Left hindlimb (tissue), 1 donor: ENCODE measurements at regions not wholly inside any gene's neighbourhood (a gene's known extent, or its start where the extent isn't known, plus 50 kb on each side); places are given as distances from the start of the nearest gene placed in this dataset.

Experiments
- DNase-seq: peaks from one replicate; pipeline ENCODE4 v3.0.0-alpha.2; 2018

DNA sequence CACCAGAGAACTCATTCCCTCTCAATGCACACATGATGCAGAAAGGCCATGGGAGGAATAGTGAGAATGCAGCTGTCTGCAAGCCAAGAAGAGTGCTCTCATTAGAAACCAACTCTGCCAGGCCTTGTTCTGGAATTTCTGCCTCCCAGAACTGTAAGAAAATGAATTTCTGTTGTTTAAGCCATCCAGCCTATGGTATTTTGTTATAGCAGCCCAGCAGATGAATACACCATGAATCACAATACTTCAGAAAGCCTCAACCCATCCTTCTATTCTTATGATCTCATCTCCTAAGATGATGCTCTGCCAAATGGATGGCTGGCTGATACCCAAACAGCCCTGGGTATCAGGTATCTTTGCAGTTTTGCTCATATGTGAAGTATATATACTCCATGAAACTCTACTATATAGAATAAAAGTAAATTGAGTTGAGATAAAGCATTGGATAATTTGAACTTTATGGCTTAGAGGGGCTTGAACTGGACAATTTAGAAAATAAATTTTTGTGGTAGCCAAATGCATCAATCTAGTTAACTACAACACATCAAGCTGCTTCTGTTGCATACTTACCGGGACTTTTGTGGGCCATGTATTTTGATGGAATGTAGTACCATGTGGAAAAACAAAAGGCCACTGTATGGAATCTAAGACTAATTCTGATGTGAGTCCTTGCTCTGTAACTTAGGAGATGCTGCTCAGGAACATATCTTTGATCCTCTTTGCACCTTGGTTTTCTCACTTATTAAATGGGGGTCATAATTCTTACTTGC lies 245.9 kb downstream of the HS3ST1 start:
- DNase-seq: no peak

DNA sequence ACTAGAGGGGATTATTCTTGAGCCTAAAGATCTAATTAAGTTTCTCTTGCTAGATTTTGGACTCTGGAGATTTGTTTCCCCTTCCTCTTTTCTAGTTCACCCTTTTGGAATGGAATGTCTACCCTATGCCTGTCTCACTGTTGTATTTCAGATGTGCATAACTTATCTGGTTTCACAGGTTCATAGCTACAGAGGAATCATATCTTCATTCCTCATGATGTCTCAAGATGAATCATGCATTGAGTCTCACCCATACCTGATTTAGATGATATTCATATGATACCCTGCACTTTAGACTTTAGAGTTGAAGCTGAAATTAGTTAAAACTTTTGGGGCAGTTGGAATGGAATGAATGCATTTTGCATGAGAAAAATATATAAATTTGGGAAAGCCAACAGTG lies 246.7 kb downstream of the HS3ST1 start:
- DNase-seq: no peak

GRCh38 chr4:11179796-11180195 lies 248.9 kb downstream of the HS3ST1 start:
- no peak for DNase-seq

DNA sequence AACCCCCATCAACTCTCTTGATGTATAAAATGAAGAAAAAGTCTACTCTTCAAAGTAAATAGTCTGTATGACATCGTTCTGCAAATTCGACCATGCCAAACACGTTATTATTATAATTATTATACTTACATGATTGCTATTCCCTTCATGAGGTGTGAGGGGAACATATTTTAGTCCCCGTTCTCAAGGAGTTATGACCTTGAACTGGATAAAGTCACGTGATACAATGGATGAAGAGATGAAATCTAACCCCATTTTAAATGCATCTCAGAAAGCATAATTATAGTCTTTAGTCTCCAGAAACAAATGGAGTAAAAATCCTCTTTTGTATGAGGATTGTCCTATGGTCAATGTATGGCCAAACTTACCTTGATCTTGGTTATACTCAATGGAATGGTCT lies 250.3 kb downstream of the HS3ST1 start:
- DNase-seq: no peak

GRCh38 chr4:11175374-11175773 lies 253.3 kb downstream of the HS3ST1 start:
- DNase-seq: no peak

DNA sequence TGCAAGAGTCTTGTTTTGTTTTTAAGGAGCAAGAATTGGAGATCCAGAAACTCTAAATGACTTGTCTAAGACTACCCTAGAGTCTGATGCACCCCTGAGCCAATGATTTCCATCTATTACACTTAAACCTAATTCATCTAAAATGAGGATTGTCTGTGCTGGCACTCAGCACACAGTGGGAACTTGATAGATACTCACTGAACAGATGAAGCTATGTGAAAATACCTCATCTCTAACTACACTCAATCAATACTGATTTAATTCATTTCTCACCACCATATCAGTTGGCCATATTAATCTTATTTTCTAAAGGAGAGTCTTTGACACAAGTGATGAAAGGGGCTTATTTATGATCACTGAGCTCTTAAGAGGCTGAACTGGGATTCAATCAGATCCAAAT lies 262.1 kb downstream of the HS3ST1 start:
- DNase-seq: no peak

DNA sequence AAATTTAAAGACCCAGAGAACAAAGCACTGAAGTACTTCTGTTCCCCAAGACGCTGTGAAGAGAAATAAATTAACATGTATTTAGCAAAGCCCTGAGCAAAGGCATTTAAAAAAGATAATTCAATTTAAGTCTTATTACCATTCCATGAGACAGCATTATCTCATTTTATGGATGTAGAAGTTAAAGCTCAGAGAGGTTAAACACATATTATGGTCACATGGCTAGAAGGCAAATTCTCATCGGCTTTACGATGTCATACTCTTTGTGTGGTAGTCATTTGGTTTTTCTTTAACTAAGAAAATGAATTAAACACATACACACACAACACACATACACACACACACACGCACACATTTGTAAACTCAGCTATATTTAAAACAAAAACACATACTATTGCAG lies 262.7 kb downstream of the HS3ST1 start:
- DNase-seq: no peak

DNA sequence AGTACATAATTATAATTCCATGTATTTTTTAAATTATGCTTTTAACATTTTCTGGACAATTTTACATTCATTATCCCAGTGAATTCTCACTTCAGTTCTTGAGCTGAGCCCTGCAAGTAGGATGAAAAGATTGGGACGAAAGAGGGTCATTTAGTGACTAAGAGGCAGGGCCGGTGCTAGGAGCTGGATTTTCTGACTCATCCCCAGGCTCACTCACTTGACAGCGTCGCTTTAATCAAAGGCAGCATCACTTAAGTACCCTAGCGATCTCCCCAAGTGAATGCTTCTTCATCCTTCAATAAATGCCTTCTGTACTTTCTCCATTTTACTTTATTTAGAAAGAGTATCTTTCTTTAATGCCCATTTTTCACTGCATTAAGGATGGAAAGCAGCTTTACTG lies 263.6 kb downstream of the HS3ST1 start:
- DNase-seq: no peak

DNA sequence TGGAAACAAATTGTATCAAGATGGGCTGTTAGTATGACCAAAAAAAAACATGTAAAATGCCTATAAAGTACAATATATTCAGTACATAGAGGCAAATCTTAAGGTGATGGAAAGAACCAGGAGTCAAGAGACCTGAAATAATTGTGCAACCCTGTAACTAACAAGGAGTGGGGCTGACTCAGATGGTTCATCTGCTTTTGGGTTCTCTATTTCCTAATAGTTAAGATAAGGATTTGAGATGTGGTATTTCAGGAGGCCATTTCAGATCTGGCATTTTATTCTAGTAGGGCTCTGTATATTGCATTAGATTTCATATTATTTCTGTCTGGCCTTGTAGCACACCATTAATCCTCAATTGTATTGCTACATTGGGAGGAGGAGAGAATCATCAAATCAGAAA lies 268.4 kb downstream of the HS3ST1 start:
- DNase-seq: no peak

GRCh38 chr4:11158971-11159370 lies 269.7 kb downstream of the HS3ST1 start:
- DNase-seq: no peak

DNA sequence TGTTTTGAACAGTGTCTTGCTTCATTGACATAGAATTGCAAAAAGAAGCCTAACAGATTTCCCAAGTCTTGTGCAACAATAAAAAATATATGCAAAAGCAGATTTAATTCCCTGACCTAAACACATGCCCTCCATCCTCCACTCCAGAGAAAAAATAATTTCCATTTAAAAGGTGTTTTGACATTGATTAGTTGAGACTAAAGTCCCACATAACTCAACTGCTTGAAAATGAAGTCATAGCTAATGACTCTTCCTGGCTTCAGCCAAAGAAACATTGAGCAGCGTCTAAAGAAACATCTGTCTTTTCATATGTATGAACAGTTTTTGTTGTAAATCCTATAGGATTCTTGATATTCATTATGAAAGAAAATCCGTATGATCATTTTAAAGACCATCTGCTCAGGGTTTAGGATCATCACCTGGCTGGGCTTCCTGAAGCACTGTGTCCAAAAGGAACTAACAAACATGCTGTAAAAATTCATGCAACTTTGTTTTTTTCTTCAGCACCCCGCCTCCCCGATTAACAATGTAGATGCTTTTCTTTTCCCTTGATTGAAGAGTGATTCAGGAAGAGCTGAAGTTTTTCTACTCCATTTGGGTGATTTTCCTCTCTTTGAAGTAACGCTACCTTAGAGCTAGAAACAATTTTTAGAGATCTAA lies 273.4 kb downstream of the HS3ST1 start:
- DNase-seq: peak; percentile 34

DNA sequence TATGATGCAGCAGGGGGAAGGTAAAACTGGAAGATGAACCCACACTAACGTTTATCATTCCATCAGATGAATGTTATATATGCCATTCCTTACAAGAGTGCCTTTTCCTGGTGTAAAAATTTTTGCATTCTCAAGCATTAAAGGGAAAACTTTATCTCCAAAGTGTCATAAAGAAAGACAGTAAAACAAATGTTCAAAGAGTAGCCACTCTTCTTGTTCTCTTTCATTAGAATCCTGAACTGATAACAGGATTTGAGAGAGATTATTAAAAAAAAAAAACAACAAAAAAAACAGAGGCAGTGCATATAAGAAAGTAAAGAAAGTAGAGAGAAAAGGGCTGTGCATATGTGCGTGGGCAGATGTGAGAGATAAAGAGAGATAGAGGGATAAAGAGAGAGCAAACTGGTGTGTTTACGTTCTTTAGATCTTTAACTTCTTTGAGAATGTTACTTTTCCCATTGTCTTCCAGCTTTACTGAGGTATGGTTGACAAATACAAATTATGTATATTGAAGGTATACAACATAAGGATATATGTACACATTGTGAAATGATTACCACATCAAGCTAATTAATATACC lies 275.4 kb downstream of the HS3ST1 start:
- no peak for DNase-seq

DNA sequence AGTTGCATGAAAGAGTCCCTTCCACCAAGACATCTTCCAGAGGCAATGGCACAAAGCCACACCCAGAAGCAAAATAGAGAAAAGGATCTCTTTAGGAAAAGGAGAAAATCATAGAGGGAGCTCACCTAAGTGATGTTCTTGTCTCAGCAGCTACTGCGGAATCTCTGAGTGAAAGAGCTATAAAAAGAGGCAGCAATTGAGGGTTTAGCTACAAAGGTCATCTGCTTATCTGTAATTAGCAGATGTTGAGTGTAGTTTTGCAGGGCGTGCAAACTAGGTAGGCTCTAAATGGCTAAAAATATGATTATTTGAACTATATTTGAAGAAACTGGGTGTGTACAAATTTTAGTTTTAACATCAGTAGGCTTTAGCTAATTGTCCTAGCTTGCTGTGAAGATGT lies 276.0 kb downstream of the HS3ST1 start:
- DNase-seq: no peak

GRCh38 chr4:11151500-11151899 lies 277.2 kb downstream of the HS3ST1 start:
- DNase-seq: no peak

DNA sequence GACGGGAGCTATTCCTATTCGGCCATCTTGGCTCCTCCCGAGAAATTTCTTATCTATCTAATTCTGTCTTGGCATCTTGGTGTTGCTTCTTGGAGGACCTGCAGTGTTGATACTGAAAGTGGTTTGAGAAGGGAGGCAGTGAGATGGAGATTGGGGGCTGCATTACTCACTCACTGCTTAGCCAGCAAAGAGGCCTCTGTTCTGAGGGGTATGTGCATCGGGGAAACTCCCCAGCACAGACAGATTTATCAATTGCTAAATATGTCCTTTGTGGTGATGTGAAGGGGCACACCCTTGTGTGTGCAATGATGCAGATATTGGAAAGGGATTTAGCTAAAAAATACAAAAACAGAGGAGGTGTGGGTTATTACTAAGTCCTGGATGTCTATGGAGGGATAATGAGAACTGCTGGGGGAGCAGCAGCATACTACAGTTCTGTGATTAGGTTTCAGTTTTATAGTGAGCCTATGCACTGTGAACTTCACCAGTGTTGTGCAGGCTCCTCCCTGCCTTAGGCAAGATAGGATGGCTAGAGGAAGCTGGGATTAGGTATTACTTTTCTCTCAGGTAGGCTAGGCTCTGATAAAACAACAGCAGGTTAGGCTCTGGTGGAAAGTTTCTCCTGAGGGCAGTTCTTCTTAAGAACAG lies 279.0 kb downstream of the HS3ST1 start:
- DNase-seq: no peak

DNA sequence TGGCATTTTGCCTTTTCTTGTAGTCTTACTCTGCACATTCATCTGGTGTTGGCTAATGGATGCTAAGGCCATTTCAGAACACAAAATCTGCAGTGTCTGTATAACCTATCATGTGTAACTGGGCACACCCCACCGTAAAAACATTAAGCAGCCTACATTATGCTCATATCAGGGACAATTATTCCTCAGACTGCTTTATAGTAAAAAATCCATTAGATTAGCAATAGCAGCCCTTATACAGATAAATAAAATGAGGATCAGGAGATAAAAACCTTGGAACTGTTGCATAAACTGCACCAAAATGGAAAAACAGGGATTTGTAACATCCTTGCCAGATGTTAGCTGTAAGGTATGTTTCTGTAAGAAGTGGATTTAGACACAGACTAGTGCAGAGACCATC lies 288.8 kb downstream of the HS3ST1 start:
- no peak for DNase-seq

- DNase-seq: no peak
Observed at GRCh38 chr4:11138964-11139363, 289.7 kb downstream of the HS3ST1 start.

- DNase-seq: no peak
Observed at GRCh38 chr4:11134705-11135104, 294.0 kb downstream of the HS3ST1 start.

DNA sequence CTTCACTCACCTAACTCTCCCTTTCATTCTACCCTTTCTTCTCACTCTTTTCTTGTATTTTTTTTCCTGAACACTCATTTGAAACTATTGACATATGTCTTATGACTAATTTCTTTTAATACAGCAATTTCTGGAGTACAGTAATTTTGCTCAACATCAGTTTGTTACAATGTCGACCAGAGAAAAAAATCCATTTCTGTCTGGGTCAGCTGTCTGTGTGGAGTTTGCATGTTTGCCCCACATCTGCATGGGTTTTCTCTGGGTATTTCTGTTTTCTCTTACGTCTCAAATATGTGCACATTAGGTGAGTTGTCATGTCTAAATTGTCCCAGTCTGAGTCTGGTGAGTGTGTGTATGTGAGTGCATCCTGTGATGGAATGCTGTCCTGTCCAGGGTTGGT lies 294.8 kb downstream of the HS3ST1 start:
- DNase-seq: no peak

GRCh38 chr4:11132478-11132877 lies 296.2 kb downstream of the HS3ST1 start:
- DNase-seq: no peak

GRCh38 chr4:11131491-11131890 lies 297.2 kb downstream of the HS3ST1 start:
- DNase-seq: no peak

DNA sequence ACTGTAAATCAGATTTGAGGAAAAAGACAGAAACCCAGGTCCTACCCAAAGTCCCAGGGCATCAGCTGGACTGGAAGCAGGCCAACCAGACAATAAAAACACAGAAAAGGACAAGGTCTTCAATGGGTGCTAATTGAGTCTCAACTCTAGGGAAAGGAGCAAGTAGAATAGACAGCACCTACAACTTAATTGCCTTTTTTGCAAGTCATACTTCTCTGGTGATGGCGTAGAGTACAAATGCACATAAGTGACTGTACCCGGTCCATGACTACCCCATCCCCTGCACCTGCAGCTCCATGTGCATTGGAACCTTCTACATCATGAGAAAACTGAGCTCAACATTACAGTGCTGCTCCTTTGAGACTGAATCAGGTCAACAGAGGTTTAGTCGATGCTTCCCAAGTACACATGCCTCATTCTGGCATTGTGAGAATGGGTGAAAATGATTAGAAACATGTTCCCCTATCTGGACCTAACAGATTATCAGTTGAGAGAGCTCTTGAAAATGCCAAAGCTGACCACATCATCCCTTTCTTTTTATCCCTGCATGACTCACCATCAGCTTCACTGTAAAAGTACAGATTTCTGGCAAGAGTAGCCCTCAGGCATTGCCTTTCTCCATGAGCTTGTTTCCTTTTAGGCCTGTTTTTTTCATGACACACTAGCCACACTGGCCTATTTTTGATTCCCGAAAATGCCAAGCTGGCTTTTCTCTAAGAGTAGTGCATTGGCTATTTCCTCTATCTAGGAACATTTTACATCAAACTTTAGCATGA lies 298.3 kb downstream of the HS3ST1 start:
- DNase-seq: no peak

- no peak for DNase-seq
Observed at GRCh38 chr4:11120435-11120834, 308.3 kb downstream of the HS3ST1 start.
